Tibial nerve (tissue), 4 donors: ENCODE measurements at regions not wholly inside any gene's neighbourhood (a gene's known extent, or its start where the extent isn't known, plus 50 kb on each side); places are given as distances from the start of the nearest gene placed in this dataset.

Experiments
- DNase-seq, 2 donors: peaks; one replicate each; pipeline ENCODE4 v3.0.0-alpha.2; 2019; ENCODE audit warnings: low spot score in 2 of 2
- H3K27ac ChIP-seq, 4 donors: fragments of 200-600 bp; sonication (generic) in 3 of 4; one replicate each; pipeline ENCODE4 v1.5.1; 2017 to 2019; ENCODE audit warnings: mild to moderate bottlenecking in 1 of 4
- H3K27me3 ChIP-seq, 2 donors: fragments of 200-600 bp; sonication (generic) in 1 of 2; one replicate each; pipeline versions ENCODE4 v1.5.1 to v1.6.0; 2017 to 2019
- H3K36me3 ChIP-seq, 3 donors: fragments of 200-600 bp; sonication (generic); one replicate each; pipeline ENCODE4 v1.5.1; 2018 to 2019
- H3K4me1 ChIP-seq, 4 donors: fragments of 200-600 bp; sonication (generic) in 3 of 4; one replicate each; pipeline ENCODE4 v1.5.1; 2017 to 2019
- H3K4me3 ChIP-seq, 4 donors: fragments of 200-600 bp; sonication (generic) in 3 of 4; one replicate each; pipeline ENCODE4 v1.5.1; 2017 to 2019; ENCODE audit warnings: mild to moderate bottlenecking in 1 of 4, moderate library complexity in 1 of 4
- H3K9me3 ChIP-seq, 4 donors: fragments of 200-600 bp; sonication (generic) in 3 of 4; one replicate each; pipeline ENCODE4 v1.5.1; 2017 to 2019
- CTCF ChIP-seq, 5 experiments: fragments of 200-600 bp in 3 of 5; fragments of 450-650 bp in 2 of 5; sonication (generic) in 3 of 5; IDR thresholded peaks; one replicate each; pipeline ENCODE4 v1.5.1; 2016 to 2019; ENCODE audit warnings: antibody characterized with exemption in 5 of 5, mild to moderate bottlenecking in 3 of 5, moderate library complexity in 2 of 5
- EP300 ChIP-seq, 2 donors: sonication (generic); formaldehyde crosslinking; IDR thresholded peaks; one replicate each; pipeline ENCODE4 v1.6.1; 2017; ENCODE audit warnings: antibody characterized with exemption in 2 of 2, mild to moderate bottlenecking in 1 of 2
- POLR2A ChIP-seq, 2 donors: fragments of 450-650 bp; IDR thresholded peaks; one replicate each; pipeline ENCODE4 v1.6.1; 2017; ENCODE audit warnings: antibody characterized with exemption in 2 of 2, mild to moderate bottlenecking in 2 of 2, moderate library complexity in 2 of 2
- WGBS, 2 donors: methylation state at CpG; one replicate each; pipeline ENCODE4 v1.1.5; 2018; 5-methylcytosine and 5-hydroxymethylcytosine counted together

- H3K4me3 ChIP-seq: no peak overlapping the region
- H3K27me3 ChIP-seq: no peaks in the 10 kb centered on the region
- DNase-seq: no peak
- H3K9me3 ChIP-seq: no peaks in the 10 kb centered on the region
- TF ChIP-seq CTCF (IDR thresholded peaks at IDR 0.05) (no peak), POLR2A (IDR thresholded peaks at IDR 0.05) (no peak), EP300 (IDR thresholded peaks at IDR 0.05) (no peak)
- H3K36me3 ChIP-seq: no peaks in the 10 kb centered on the region
- no peaks in the 10 kb centered on the region for H3K4me1 ChIP-seq
- H3K27ac ChIP-seq: no peak overlapping the region
- WGBS, 2 donors: 86 to 98% methylated on average over 2 of the region's 2 CpGs
Observed at GRCh38 chr2:6652251-6652650, 213.5 kb downstream of the CMPK2 start.

GRCh38 chr2:6653281-6653750, 212.4 kb downstream of the CMPK2 start:
- Histone ChIP-seq H3K4me1 (no peaks in the 10 kb centered on the region), H3K9me3 (no peaks in the 10 kb centered on the region), H3K36me3 (no peaks in the 10 kb centered on the region), H3K4me3 (no peak overlapping the region), H3K27me3 (no peaks in the 10 kb centered on the region), H3K27ac (no peak overlapping the region)
- 64 to 68% methylated on average over 7 of the region's 7 CpGs for WGBS, 2 donors
- DNase-seq: no peak
- TF ChIP-seq CTCF (IDR thresholded peaks at IDR 0.05) (no peak), POLR2A (IDR thresholded peaks at IDR 0.05) (no peak), EP300 (IDR thresholded peaks at IDR 0.05) (no peak)

- no peak for DNase-seq
- Histone ChIP-seq H3K9me3 (no peaks in the 10 kb centered on the region), H3K4me3 (no peak overlapping the region), H3K36me3 (no peaks in the 10 kb centered on the region), H3K27ac (no peak overlapping the region), H3K4me1 (no peaks in the 10 kb centered on the region), H3K27me3 (no peaks in the 10 kb centered on the region)
- WGBS, 2 donors: 69 to 76% methylated on average over 5 of the region's 5 CpGs
- TF ChIP-seq EP300 (IDR thresholded peaks at IDR 0.05) (no peak), POLR2A (IDR thresholded peaks at IDR 0.05) (no peak), CTCF (IDR thresholded peaks at IDR 0.05) (no peak)
Observed at GRCh38 chr2:6654279-6654678, 211.4 kb downstream of the CMPK2 start.

- Histone ChIP-seq H3K27me3 (no peaks in the 10 kb centered on the region), H3K9me3 (no peaks in the 10 kb centered on the region), H3K4me1 (no peaks in the 10 kb centered on the region), H3K27ac (no peak overlapping the region), H3K36me3 (no peaks in the 10 kb centered on the region), H3K4me3 (no peak overlapping the region)
- no peak for DNase-seq
- WGBS, 2 donors: 41 to 43% methylated on average over 4 of the region's 4 CpGs
- TF ChIP-seq POLR2A (IDR thresholded peaks at IDR 0.05) (no peak), CTCF (IDR thresholded peaks at IDR 0.05) (no peak), EP300 (IDR thresholded peaks at IDR 0.05) (no peak)
Observed at GRCh38 chr2:6656633-6657032, 209.1 kb downstream of the CMPK2 start.

GRCh38 chr2:6657136-6657535, 208.6 kb downstream of the CMPK2 start:
- TF ChIP-seq CTCF (IDR thresholded peaks at IDR 0.05): no peak
- TF ChIP-seq POLR2A (IDR thresholded peaks at IDR 0.05): no peak
- TF ChIP-seq EP300 (IDR thresholded peaks at IDR 0.05): no peak
- H3K27me3 ChIP-seq: no peaks in the 10 kb centered on the region
- no peaks in the 10 kb centered on the region for H3K4me1 ChIP-seq
- H3K4me3 ChIP-seq: no peak overlapping the region
- DNase-seq: no peak
- H3K36me3 ChIP-seq: no peaks in the 10 kb centered on the region
- H3K27ac ChIP-seq: no peak overlapping the region
- no peaks in the 10 kb centered on the region for H3K9me3 ChIP-seq
- WGBS, 2 donors: 74 to 76% methylated on average over 5 of the region's 5 CpGs
